ENCODE measurements at regions not wholly inside any gene's neighbourhood (a gene's known extent, or its start where the extent isn't known, plus 50 kb on each side); places are given as distances from the start of the nearest gene placed in this dataset.

- TF ChIP-seq CTCF (IDR thresholded peaks at IDR 0.05) (no peak), POLR2A (IDR thresholded peaks at IDR 0.05) (no peak)
Measured at GRCh38 chrX:107521877-107522586, 72.6 kb downstream of the FRMPD3 start.
